ENCODE measurements at regions not wholly inside any gene's neighbourhood (a gene's known extent, or its start where the extent isn't known, plus 50 kb on each side); places are given as distances from the start of the nearest gene placed in this dataset.

DNA sequence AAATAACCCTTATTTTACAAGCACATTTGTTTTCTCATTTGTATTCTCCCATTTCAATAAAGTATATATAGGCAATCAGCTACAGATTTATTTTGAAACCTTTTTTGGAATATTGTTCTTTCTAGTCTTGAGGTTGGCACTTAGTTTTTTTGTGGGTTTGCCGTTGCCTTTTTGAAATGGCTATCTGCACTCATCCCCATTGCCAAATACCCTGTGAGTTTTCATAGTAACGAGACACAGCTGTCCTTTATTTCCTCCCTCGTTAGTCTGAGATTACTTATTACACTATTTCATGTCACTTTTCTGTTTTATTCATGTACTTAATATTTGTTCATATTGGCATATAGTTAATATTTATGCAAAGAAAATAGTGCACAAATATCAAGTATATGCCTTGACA, 1104.0 kb downstream of the SLC6A15 start:
- no peaks in the 10 kb centered on the region for H3K27me3 Mint-ChIP-seq
- no peaks in the 10 kb centered on the region for H3K4me1 Mint-ChIP-seq (ENCODE audit: low read depth)
- H3K9me3 Mint-ChIP-seq = no peaks in the 10 kb centered on the region
- H3K36me3 Mint-ChIP-seq (ENCODE audit: low read depth) = no peaks in the 10 kb centered on the region
- POLR2A ChIA-PET = no interaction called here
- intact Hi-C loops (cut with DNase I, micrococcal nuclease) = no loop called here
- no peak overlapping the region for H3K27ac Mint-ChIP-seq
- CTCF ChIA-PET = no interaction called here
- Histone ChIP-seq H3K9me3 (ENCODE audit: control insufficient read depth in 1 of 2, insufficient read depth in 1 of 2, low read length in 2 of 2) (no peaks in the 10 kb centered on the region), H3K4me3 (ENCODE audit: low read length) (no peak overlapping the region), H3K4me1 (ENCODE audit: insufficient read depth, low read length) (no peaks in the 10 kb centered on the region), H3K36me3 (ENCODE audit: insufficient read depth, low read length) (no peaks in the 10 kb centered on the region), H3K27ac (ENCODE audit: low read depth in 1 of 2, low read length in 2 of 2) (no peak overlapping the region), H3K27me3 (ENCODE audit: control insufficient read depth in 1 of 2, insufficient read depth in 2 of 2, low read length in 2 of 2) (no peaks in the 10 kb centered on the region)
- TF ChIP-seq, protein P1, sequence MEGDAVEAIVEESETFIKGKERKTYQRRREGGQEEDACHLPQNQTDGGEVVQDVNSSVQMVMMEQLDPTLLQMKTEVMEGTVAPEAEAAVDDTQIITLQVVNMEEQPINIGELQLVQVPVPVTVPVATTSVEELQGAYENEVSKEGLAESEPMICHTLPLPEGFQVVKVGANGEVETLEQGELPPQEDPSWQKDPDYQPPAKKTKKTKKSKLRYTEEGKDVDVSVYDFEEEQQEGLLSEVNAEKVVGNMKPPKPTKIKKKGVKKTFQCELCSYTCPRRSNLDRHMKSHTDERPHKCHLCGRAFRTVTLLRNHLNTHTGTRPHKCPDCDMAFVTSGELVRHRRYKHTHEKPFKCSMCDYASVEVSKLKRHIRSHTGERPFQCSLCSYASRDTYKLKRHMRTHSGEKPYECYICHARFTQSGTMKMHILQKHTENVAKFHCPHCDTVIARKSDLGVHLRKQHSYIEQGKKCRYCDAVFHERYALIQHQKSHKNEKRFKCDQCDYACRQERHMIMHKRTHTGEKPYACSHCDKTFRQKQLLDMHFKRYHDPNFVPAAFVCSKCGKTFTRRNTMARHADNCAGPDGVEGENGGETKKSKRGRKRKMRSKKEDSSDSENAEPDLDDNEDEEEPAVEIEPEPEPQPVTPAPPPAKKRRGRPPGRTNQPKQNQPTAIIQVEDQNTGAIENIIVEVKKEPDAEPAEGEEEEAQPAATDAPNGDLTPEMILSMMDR (IDR thresholded peaks at IDR 0.05) = no peak
- DNase-seq (no peak), ATAC-seq (ENCODE audit: poor library complexity) (no peak)
- no peak overlapping the region for H3K4me3 Mint-ChIP-seq

DNA sequence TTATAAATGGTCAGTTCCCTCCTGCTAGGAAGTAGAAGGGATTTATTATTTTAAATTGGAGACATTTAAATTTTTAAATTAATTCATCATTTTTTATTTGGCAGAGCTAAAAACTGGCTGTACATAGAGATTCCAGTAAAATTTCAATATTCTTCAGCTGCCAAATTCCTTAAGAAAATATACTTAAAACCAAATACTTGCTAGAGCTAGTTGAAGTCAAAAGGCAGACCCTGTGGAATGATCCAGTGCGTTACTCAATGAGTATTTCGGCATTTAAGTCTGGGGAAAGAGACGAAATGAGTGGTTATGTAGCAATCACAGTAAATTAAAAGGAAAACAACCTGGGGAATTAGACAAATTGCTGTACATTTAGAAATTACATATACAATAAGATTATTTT, 1104.7 kb downstream of the SLC6A15 start:
- ATAC-seq (ENCODE audit: poor library complexity) (no peak), DNase-seq (no peak)
- Mint-ChIP-seq H3K27me3 (no peaks in the 10 kb centered on the region), H3K36me3 (ENCODE audit: low read depth) (no peaks in the 10 kb centered on the region), H3K4me3 (no peak overlapping the region), H3K27ac (no peak overlapping the region), H3K4me1 (ENCODE audit: low read depth) (no peaks in the 10 kb centered on the region), H3K9me3 (no peaks in the 10 kb centered on the region)
- Histone ChIP-seq H3K27ac (ENCODE audit: low read depth in 1 of 2, low read length in 2 of 2) (no peak overlapping the region), H3K36me3 (ENCODE audit: insufficient read depth, low read length) (no peaks in the 10 kb centered on the region), H3K4me3 (ENCODE audit: low read length) (no peak overlapping the region), H3K9me3 (ENCODE audit: control insufficient read depth in 1 of 2, insufficient read depth in 1 of 2, low read length in 2 of 2) (peaks cover 0 to 4% of the 10 kb centered on the region in 2 experiments), H3K27me3 (ENCODE audit: control insufficient read depth in 1 of 2, insufficient read depth in 2 of 2, low read length in 2 of 2) (no peaks in the 10 kb centered on the region), H3K4me1 (ENCODE audit: insufficient read depth, low read length) (no peaks in the 10 kb centered on the region)
- ChIA-PET POLR2A (no interaction called here), CTCF (no interaction called here)
- TF ChIP-seq, protein P1 (IDR thresholded peaks at IDR 0.05) = no peak
- intact Hi-C loops (cut with DNase I, micrococcal nuclease) = no loop called here

DNA sequence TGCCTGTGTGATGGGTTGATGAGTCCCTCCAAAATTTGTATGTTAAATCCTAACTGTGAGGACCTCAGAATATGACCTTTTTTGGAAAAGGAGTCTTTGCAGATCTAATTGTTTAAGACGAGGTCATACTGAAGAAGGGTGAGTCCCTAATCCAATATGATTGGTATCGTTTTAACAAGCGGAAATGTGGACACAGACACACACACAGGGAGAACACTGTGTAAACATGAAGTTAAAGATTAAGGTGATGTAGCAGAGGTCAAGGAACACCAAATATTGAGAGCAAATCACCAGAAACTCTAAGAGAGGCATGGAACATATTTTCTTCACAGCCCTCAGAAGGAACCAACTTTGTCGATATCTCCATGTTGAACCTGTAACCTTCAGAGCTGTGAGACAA, 1106.7 kb downstream of the SLC6A15 start:
- no peaks in the 10 kb centered on the region for H3K4me1 ChIP-seq (ENCODE audit: insufficient read depth, low read length)
- DNase-seq (no peak), ATAC-seq (ENCODE audit: poor library complexity) (no peak)
- ChIA-PET POLR2A (no interaction called here), CTCF (no interaction called here)
- no peak overlapping the region for H3K4me3 ChIP-seq (ENCODE audit: low read length)
- TF ChIP-seq, protein P1 (IDR thresholded peaks at IDR 0.05) = no peak
- Mint-ChIP-seq H3K4me3 (no peak overlapping the region), H3K36me3 (ENCODE audit: low read depth) (no peaks in the 10 kb centered on the region), H3K27ac (no peak overlapping the region), H3K4me1 (ENCODE audit: low read depth) (no peaks in the 10 kb centered on the region), H3K9me3 (no peaks in the 10 kb centered on the region), H3K27me3 (no peaks in the 10 kb centered on the region)
- no peak overlapping the region for H3K27ac ChIP-seq (ENCODE audit: low read depth in 1 of 2, low read length in 2 of 2)
- H3K9me3 ChIP-seq (ENCODE audit: control insufficient read depth in 1 of 2, insufficient read depth in 1 of 2, low read length in 2 of 2) = peaks cover 0 to 4% of the 10 kb centered on the region in 2 experiments
- H3K36me3 ChIP-seq (ENCODE audit: insufficient read depth, low read length) = no peaks in the 10 kb centered on the region
- intact Hi-C loops (cut with DNase I, micrococcal nuclease) = no loop called here
- H3K27me3 ChIP-seq (ENCODE audit: control insufficient read depth in 1 of 2, insufficient read depth in 2 of 2, low read length in 2 of 2) = no peaks in the 10 kb centered on the region

All from CD4-positive, alpha-beta T cell (primary cell).